Activated CD4-positive, alpha-beta T cell treated with anti-CD3 and anti-CD28 coated beads, Interleukin-2, amount 10 ng/mL, durations not matched to agents 24 days and 14 days (primary cell): ENCODE measurements at regions not wholly inside any gene's neighbourhood (a gene's known extent, or its start where the extent isn't known, plus 50 kb on each side); places are given as distances from the start of the nearest gene placed in this dataset.

Experiments
- DNase-seq: peaks from one replicate; pipeline ENCODE4 v3.0.0; 2022
- H3K27ac Mint-ChIP-seq: one replicate; pipeline ENCODE4 v1.8.0; 2022; ENCODE audit warnings: mild to moderate bottlenecking, mixed read lengths
- H3K27me3 Mint-ChIP-seq: one replicate; pipeline ENCODE4 v1.8.0; 2022; ENCODE audit warnings: mixed read lengths
- H3K36me3 Mint-ChIP-seq: one replicate; pipeline ENCODE4 v1.8.0; 2022; ENCODE audit warnings: low read depth, mild to moderate bottlenecking, mixed read lengths
- H3K4me1 Mint-ChIP-seq: one replicate; pipeline ENCODE4 v1.8.0; 2021; ENCODE audit warnings: mixed read lengths
- H3K4me3 Mint-ChIP-seq: one replicate; pipeline ENCODE4 v1.8.0; 2022; ENCODE audit warnings: mild to moderate bottlenecking, moderate library complexity, mixed read lengths
- H3K9me3 Mint-ChIP-seq: one replicate; pipeline ENCODE4 v1.8.0; 2021; ENCODE audit warnings: mixed read lengths
- intact Hi-C: fragments of 100-400 bp; cut with micrococcal nuclease; formaldehyde crosslinking; loops from one replicate; pipeline ENCODE4 v1.15.1; 2023

DNA sequence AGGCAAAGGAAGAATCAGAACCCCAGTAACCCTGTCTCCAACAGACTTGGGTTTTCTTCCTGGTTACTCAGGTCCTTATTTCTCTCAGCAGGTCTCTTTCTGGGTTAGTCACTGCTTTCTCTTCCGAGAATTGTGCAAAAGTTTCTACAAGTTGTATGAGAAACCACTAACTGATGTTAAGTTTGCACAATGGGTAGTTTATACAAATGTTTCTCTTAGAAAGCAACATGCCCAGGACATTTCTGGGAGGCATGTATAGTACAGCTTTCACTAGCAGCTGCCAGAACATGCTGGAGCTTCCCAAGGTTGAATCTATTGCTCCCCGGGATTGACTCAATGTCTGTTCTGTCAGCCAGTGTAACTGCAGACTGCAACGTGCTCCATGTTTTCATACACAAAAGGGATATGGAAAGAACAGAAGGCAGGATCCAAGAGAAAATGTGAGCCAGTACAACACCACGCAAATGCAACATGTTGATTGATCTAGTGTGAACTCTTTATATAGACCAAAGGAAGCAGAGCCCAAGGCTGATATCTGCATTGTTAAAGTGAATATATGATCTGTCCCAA lies 887.8 kb downstream of the MCTP2 start:
- no peaks in the 10 kb centered on the region for H3K4me1 Mint-ChIP-seq
- no peak overlapping the region for H3K4me3 Mint-ChIP-seq
- H3K27me3 Mint-ChIP-seq, result no peaks in the 10 kb centered on the region
- H3K27ac Mint-ChIP-seq, result no peak overlapping the region
- no peaks in the 10 kb centered on the region for H3K9me3 Mint-ChIP-seq
- intact Hi-C loops, result no loop called here
- DNase-seq, result no peak
- H3K36me3 Mint-ChIP-seq, result no peaks in the 10 kb centered on the region

DNA sequence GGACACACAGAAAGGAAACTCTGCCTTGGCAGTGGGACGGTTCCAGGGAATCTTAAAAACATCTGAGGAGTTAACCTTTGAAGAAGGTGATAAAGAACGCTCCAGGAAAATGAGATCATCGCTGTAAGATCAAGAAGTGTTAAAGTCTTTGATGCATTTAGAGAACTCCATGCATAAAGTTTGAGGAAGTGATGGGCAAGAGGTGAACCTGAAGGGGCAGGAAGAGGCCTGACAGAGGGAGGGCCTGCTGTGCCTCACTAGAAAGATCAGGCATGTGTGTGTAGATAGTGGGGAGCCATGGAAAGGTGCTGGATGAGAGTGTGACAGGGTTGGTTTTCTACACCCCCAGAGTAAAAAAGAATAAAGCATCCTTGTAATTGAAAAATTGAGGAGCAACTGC lies 889.2 kb downstream of the MCTP2 start:
- intact Hi-C loops, result no loop called here
- Mint-ChIP-seq H3K4me1 (no peaks in the 10 kb centered on the region), H3K36me3 (no peaks in the 10 kb centered on the region), H3K9me3 (no peaks in the 10 kb centered on the region), H3K4me3 (no peak overlapping the region), H3K27me3 (no peaks in the 10 kb centered on the region), H3K27ac (no peak overlapping the region)
- DNase-seq, result no peak

DNA sequence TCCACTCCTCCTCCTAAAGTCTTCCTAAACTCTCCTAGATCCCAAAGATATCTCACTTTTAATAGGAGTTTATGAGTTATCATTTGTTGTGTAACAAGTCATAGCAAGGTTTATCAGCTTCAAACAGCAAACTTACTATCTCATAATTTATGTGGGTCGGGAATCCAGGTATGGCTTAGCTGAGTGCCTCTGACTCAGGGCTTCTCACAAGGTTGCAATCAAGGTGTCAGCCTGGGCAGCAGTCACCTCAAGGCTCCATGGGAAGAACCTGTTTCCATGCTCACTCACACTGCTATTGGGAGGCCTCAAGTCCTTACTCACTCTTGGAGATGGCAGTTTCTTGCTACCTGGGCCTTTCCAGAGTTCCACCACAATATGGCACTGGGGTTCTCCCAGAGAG lies 889.8 kb downstream of the MCTP2 start:
- H3K4me3 Mint-ChIP-seq, result no peak overlapping the region
- no peaks in the 10 kb centered on the region for H3K4me1 Mint-ChIP-seq
- intact Hi-C loops, result no loop called here
- H3K9me3 Mint-ChIP-seq, result no peaks in the 10 kb centered on the region
- no peaks in the 10 kb centered on the region for H3K27me3 Mint-ChIP-seq
- no peaks in the 10 kb centered on the region for H3K36me3 Mint-ChIP-seq
- DNase-seq, result no peak
- H3K27ac Mint-ChIP-seq, result no peak overlapping the region

DNA sequence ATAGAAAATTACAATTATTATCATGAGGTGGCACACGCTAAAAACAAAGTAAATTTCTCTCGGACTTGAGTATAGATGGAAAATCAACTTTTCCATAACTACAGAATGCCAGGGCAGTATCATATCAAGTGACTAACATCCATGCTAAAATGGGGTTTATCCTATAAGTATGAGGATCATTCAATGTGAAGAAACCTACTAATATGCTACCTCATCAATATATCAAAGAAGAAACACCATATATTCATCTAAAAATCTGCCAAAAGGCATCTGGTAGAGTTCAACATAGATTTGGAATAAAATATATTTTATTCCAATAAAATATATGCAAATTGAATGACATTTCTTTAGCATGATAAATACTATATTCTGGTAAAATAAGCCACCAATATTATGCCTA lies 894.4 kb downstream of the MCTP2 start:
- intact Hi-C loops, result no loop called here
- H3K27ac Mint-ChIP-seq, result no peak overlapping the region
- H3K4me3 Mint-ChIP-seq, result no peak overlapping the region
- no peaks in the 10 kb centered on the region for H3K9me3 Mint-ChIP-seq
- no peaks in the 10 kb centered on the region for H3K36me3 Mint-ChIP-seq
- DNase-seq, result no peak
- no peaks in the 10 kb centered on the region for H3K4me1 Mint-ChIP-seq
- no peaks in the 10 kb centered on the region for H3K27me3 Mint-ChIP-seq

DNA sequence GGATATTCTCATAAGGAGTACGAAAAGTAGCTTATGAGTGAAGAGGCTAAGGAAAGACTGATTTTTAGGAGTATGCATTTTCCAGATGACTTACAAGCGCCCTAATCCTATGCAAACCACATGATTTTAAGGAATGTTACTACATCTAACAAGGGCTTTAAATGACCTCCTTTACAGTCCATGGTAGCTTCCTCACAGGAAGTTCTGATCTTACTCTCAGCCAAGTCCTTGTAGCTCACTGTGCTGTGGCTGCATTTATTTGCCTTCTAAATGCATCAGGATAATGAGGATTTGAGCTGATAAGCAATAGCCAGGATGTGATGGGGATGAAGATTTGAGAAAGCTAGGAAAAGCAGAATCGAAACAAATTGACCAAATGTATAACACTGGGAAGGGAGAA lies 896.0 kb downstream of the MCTP2 start:
- no peak for DNase-seq
- Mint-ChIP-seq H3K4me3 (no peak overlapping the region), H3K4me1 (no peaks in the 10 kb centered on the region), H3K36me3 (no peaks in the 10 kb centered on the region), H3K27me3 (no peaks in the 10 kb centered on the region), H3K27ac (no peak overlapping the region), H3K9me3 (no peaks in the 10 kb centered on the region)
- intact Hi-C loops, result no loop called here

DNA sequence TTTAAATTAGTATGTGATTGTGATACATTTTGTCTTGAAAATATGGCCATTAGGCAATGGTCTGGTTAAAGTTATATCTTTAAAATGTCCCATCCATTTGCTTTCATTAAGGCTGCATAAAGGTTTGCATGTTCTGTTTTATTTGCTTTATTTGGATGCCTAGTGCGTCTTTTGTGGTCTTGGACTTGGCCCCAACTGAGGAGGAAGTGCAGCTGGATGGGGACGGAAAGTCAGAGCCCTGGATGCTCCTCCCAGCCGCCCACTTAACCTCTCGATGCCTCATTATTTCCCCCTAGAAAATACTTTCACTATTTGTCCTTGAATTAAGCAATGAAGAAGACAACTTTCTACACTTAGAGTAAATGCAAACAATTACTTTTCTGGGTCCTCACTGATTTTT lies 898.2 kb downstream of the MCTP2 start:
- no peak for DNase-seq
- H3K36me3 Mint-ChIP-seq, result no peaks in the 10 kb centered on the region
- no peaks in the 10 kb centered on the region for H3K27me3 Mint-ChIP-seq
- no peaks in the 10 kb centered on the region for H3K9me3 Mint-ChIP-seq
- no peaks in the 10 kb centered on the region for H3K4me1 Mint-ChIP-seq
- intact Hi-C loops, result no loop called here
- H3K27ac Mint-ChIP-seq, result no peak overlapping the region
- H3K4me3 Mint-ChIP-seq, result no peak overlapping the region

DNA sequence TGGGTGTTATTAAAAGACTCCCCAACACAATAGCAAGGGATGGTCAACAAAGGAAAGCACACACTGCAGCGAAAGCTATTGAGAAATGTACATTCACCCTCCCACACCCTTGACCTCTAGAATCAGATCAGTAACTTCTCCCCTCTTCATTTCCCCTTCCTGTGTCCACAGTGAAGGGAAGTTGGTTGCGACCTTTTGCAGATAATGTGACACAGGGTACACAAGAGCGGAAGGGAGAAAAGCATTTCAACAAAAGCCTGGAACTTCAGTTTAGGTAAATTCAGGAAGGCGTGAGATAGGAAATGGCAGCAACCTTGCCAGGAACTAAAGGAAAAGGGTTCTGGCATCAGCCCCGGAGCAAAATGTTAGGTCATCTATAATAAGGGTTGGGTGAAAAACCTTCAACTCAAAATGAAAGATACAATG lies 899.8 kb downstream of the MCTP2 start:
- no peak for DNase-seq
- Mint-ChIP-seq H3K36me3 (no peaks in the 10 kb centered on the region), H3K4me1 (no peaks in the 10 kb centered on the region), H3K4me3 (no peak overlapping the region), H3K27ac (no peak overlapping the region), H3K27me3 (no peaks in the 10 kb centered on the region), H3K9me3 (no peaks in the 10 kb centered on the region)
- intact Hi-C loops, result no loop called here

DNA sequence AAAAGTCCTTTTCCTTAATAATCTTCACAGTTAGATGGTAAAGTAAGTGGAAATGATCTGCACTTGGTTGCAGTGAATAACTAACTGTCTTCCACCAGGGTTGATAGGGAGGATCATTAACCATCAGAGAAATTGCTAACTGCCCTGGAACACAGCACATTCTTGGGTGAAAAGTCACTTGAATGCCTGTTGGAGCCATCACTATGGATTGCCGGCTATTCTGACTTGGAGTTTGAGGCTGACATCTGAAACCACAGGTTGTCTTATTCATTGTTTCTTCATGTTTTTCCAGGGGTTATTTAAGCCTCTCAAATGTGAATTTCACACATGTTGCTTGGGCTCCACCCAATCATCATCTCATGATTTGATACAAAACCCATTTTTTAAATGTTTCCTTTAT lies 901.4 kb downstream of the MCTP2 start:
- H3K27ac Mint-ChIP-seq, result no peak overlapping the region
- H3K36me3 Mint-ChIP-seq, result no peaks in the 10 kb centered on the region
- H3K4me3 Mint-ChIP-seq, result no peak overlapping the region
- intact Hi-C loops, result no loop called here
- no peak for DNase-seq
- no peaks in the 10 kb centered on the region for H3K27me3 Mint-ChIP-seq
- H3K4me1 Mint-ChIP-seq, result no peaks in the 10 kb centered on the region
- no peaks in the 10 kb centered on the region for H3K9me3 Mint-ChIP-seq

DNA sequence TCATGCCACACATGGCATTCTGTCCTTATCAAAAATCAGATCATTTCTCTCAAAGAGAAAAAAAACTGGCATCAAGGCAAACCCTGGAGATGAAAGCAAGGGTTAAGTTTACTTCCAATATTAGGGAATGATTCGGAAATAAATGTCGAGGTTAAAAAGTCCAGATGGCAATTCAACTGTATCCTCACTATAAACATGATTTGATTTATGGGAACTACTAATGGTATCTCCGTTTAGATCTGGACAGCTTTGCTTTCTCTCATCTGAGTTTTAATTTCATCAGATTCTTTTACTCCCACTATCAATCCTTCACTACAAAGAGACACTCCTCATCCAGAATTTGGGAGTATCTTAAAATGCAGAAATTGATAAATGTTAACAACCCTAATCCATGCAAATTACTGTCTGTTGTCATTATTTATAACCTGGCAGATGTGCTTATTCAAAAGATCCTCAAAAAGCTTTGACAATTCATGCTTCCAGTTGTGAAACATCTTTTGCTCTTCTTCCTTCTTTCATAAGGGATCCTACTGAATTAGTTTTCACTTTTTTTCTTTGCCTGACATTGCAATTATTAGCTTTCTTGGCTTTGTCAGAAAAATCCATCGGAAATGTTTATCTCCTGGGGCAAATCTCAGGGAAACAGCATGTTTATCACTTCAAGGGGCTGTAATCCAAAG lies 903.2 kb downstream of the MCTP2 start:
- no peak overlapping the region for H3K4me3 Mint-ChIP-seq
- H3K36me3 Mint-ChIP-seq, result no peaks in the 10 kb centered on the region
- no peak overlapping the region for H3K27ac Mint-ChIP-seq
- no peaks in the 10 kb centered on the region for H3K27me3 Mint-ChIP-seq
- intact Hi-C loops, result no loop called here
- H3K4me1 Mint-ChIP-seq, result no peaks in the 10 kb centered on the region
- no peaks in the 10 kb centered on the region for H3K9me3 Mint-ChIP-seq
- DNase-seq, result no peak

DNA sequence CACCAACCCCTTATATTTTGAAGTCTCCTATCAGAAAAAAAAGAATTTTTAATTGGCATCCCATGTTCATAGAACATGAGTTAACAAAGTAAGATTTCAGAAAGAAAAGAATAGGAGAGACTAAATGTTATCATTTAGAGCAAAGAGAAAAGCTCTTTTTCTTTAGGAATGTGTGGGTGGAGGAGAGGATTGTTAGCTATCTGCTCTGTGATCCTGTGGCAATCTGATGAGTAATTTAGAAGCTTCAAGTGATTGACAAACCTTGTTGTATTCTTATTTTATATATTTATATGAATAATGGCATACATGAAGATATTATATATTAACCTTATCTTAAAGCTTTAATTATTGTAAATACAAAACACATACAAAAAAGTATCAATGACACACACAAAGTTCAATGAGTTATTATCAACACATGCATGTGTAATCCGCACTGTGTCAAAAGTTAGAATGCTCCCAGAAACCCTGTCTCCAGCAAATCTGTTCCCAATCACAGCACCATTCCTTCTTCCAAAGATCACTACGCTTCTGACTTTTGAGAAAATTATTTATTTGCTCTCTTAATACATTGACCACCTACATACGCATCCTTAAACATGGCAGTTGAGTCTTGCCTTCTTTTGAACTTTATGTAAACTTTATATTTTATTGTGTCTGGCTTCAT lies 907.4 kb downstream of the MCTP2 start:
- no peak overlapping the region for H3K27ac Mint-ChIP-seq

DNA sequence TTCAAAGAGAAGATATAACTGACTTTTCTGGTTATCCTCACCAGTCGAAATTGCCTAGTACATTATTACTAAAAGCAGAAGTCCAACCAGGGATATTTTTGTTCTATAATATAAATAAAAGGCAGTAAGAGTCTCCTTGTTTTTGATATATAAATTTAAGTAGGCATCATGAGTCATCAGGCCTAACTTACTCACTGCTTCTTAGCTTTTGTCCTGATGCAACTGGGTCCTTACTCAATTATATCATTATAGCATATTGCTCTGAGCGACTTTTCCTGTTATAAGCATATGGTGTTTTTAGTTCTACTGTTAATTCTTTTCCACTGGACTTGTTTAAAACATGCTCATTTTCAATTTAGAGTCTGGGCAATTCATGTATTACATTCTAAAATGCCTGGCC lies 910.1 kb downstream of the MCTP2 start:
- Mint-ChIP-seq H3K36me3 (no peaks in the 10 kb centered on the region), H3K9me3 (no peaks in the 10 kb centered on the region), H3K27me3 (no peaks in the 10 kb centered on the region), H3K4me1 (no peaks in the 10 kb centered on the region), H3K4me3 (no peak overlapping the region), H3K27ac (no peak overlapping the region)
- no peak for DNase-seq
- intact Hi-C loops, result no loop called here

More for the DNA sequence above, 907.4 kb downstream of the MCTP2 start:
- no peak for DNase-seq
- H3K36me3 Mint-ChIP-seq, result no peaks in the 10 kb centered on the region
- H3K4me3 Mint-ChIP-seq, result no peak overlapping the region
- H3K4me1 Mint-ChIP-seq, result no peaks in the 10 kb centered on the region
- H3K27me3 Mint-ChIP-seq, result no peaks in the 10 kb centered on the region
- H3K9me3 Mint-ChIP-seq, result no peaks in the 10 kb centered on the region
- intact Hi-C loops, result no loop called here

DNA sequence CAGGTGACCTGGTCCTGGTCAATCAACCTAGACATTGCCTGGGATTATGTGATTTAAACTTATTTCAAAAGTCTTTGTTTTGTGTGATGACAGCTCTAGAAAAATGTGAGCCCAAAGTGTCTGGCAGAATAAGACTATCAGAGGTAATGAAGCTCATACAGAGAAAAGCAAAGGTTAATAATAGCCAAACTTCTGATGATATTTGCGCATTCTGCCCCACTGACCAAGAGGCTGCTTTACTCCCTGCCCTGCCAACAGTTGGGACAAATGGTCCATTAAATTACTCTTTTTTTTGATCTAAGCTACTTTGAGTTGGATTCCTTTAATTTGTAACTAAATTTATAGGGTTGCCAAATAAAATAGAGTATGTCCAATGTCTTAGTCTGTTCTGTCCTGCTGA lies 911.2 kb downstream of the MCTP2 start:
- Mint-ChIP-seq H3K27me3 (no peaks in the 10 kb centered on the region), H3K36me3 (no peaks in the 10 kb centered on the region), H3K4me1 (no peaks in the 10 kb centered on the region), H3K4me3 (no peak overlapping the region), H3K27ac (no peak overlapping the region), H3K9me3 (no peaks in the 10 kb centered on the region)
- no peak for DNase-seq
- intact Hi-C loops, result no loop called here

DNA sequence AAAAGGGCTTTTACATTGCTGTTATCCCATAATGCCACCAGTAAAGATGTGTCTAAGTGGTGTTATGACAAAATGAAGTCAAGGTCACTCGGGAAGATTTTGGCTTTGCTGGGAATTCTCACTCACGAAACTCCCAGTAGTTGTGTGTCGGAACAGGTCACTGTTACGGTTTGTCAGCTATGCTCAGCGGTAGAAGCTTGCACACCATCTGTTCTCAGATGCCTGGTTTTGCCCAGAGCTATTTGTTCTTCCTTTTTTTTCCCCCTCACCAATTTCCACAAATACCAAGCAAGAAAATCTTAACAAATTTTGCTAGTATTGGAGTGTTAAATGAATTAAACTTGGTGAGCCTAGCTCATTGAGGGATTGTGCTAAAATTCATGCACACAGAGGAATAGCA lies 915.1 kb downstream of the MCTP2 start:
- no peaks in the 10 kb centered on the region for H3K36me3 Mint-ChIP-seq
- intact Hi-C loops, result no loop called here
- peaks cover 4% of the 10 kb centered on the region for H3K9me3 Mint-ChIP-seq
- no peak for DNase-seq
- no peak overlapping the region for H3K27ac Mint-ChIP-seq
- H3K4me3 Mint-ChIP-seq, result no peak overlapping the region
- no peaks in the 10 kb centered on the region for H3K27me3 Mint-ChIP-seq
- H3K4me1 Mint-ChIP-seq, result no peaks in the 10 kb centered on the region

DNA sequence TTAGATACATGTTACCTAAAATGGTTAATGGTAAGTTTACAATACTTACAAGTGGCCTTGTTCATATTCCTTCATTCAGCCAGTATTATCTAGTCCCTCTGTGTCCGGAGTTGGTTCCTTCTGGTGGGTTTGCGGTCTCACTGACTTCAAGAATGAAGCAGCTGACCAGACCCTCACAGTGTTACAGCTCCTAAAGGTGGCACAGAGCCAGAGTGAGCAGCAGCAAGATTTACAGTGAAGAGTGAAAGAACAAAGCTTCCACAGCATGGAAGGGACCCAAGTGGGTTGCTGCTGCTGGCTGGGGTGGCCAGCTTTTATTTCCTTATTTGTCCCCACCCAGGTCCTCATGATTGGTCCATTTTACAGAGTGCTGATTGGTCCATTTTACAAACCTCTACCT lies 916.8 kb downstream of the MCTP2 start:
- Mint-ChIP-seq H3K27me3 (no peaks in the 10 kb centered on the region), H3K9me3 (peaks cover 7% of the 10 kb centered on the region), H3K27ac (no peak overlapping the region), H3K4me1 (no peaks in the 10 kb centered on the region), H3K4me3 (no peak overlapping the region), H3K36me3 (no peaks in the 10 kb centered on the region)
- no peak for DNase-seq
- intact Hi-C loops, result no loop called here

DNA sequence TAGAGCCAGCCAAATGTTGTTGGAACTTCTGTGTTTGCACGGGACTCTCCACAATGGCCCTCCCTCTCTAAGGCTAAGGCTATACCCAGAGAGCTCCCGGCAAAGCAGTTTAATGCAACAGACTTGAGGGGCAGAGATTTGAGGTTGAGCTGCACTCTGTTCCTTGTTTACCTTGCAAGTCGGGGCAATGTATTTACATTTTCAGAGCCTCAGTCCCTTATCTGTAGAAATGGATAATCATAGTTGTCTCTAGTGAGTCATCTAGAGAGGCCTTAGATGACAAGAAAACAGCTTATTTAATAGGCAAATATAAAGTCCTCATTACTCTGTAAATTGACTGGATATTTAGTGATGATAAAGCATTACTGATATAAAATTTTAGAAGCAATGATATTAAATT lies 917.7 kb downstream of the MCTP2 start:
- Mint-ChIP-seq H3K4me1 (no peaks in the 10 kb centered on the region), H3K4me3 (no peak overlapping the region), H3K36me3 (no peaks in the 10 kb centered on the region), H3K27ac (no peak overlapping the region), H3K27me3 (no peaks in the 10 kb centered on the region), H3K9me3 (peaks cover 7% of the 10 kb centered on the region)
- DNase-seq, result no peak
- intact Hi-C loops, result no loop called here
